A549 (cell line): ENCODE measurements at regions not wholly inside any gene's neighbourhood (a gene's known extent, or its start where the extent isn't known, plus 50 kb on each side); places are given as distances from the start of the nearest gene placed in this dataset.

Source experiments
- ATOH8 ChIP-seq: fragments of 250-450 bp; sonication (Bioruptor Pico); IDR thresholded peaks from 2 replicates; pipeline ENCODE4 v1.5.0; 2020; ENCODE audit warnings: low read depth, mild to moderate bottlenecking, moderate library complexity
- FOSL2 ChIP-seq, 2 experiments: fragments of 450-650 bp in 1 of 2; fragments of >200 bp in 1 of 2; sonication (Bioruptor Twin) in 1 of 2; formaldehyde crosslinking; IDR thresholded peaks; 2 replicates each; pipeline versions ENCODE4 v1.5.0 to v1.6.1; 2016 to 2020; ENCODE audit warnings: mild to moderate bottlenecking in 1 of 2, moderate library complexity in 1 of 2
- JUN ChIP-seq, 2 experiments: fragments of >200 bp; sonication (Bioruptor Twin); formaldehyde crosslinking; IDR thresholded peaks; 2 replicates in 1 of 2; 3 replicates in 1 of 2; pipeline ENCODE4 v1.6.1; 2016 to 2017
- TP53 ChIP-seq: fragments of 250-450 bp; sonication (Bioruptor Pico); IDR thresholded peaks from 2 replicates; pipeline ENCODE4 v1.5.0; 2021; ENCODE audit warnings: mild to moderate bottlenecking, moderate library complexity
- TF ChIP-seq, protein P1 (sequence below): fragments of >200 bp; sonication (Bioruptor Twin); formaldehyde crosslinking; IDR thresholded peaks from 3 replicates; pipeline ENCODE4 v1.5.1; 2016

DNA sequence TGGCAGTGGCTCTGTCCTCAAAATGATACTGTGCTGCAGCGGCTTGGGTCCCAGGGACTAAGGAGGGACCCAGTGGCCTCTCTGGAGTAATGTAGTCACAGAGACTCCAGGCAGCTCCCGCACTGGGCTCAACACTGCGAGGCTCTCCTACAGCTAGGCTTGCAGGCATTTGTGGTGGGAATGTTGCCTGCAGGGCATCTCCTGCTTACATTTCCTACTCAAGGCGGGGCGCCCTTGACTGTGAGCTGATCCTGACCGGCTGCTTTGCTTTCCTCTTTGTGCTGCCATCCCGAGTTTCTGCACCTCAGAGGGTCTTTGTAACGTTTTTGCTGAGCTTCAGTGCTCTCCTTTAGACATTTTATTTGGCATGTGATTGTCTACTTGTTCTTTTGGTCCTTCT lies 177.4 kb upstream of the FN1 start:
- TF ChIP-seq ATOH8 (CRISPR knock-in tag) (no peak), JUN (IDR thresholded peaks at IDR 0.05) (no peak), FOSL2 (IDR thresholded peaks at IDR 0.05) (no peak), FOSL2 (CRISPR knock-in tag; IDR thresholded peaks at IDR 0.05) (no peak), TP53 (CRISPR knock-in tag) (no peak)
- TF ChIP-seq, protein P1, sequence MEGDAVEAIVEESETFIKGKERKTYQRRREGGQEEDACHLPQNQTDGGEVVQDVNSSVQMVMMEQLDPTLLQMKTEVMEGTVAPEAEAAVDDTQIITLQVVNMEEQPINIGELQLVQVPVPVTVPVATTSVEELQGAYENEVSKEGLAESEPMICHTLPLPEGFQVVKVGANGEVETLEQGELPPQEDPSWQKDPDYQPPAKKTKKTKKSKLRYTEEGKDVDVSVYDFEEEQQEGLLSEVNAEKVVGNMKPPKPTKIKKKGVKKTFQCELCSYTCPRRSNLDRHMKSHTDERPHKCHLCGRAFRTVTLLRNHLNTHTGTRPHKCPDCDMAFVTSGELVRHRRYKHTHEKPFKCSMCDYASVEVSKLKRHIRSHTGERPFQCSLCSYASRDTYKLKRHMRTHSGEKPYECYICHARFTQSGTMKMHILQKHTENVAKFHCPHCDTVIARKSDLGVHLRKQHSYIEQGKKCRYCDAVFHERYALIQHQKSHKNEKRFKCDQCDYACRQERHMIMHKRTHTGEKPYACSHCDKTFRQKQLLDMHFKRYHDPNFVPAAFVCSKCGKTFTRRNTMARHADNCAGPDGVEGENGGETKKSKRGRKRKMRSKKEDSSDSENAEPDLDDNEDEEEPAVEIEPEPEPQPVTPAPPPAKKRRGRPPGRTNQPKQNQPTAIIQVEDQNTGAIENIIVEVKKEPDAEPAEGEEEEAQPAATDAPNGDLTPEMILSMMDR, result no peak
